ENCODE measurements at regions not wholly inside any gene's neighbourhood (a gene's known extent, or its start where the extent isn't known, plus 50 kb on each side); places are given as distances from the start of the nearest gene placed in this dataset.
"Not testable (repeated sequence)": the region's sequence is repeated elsewhere in the genome, so short reads cannot be mapped to it uniquely, and the experiment has no call there.

DNA sequence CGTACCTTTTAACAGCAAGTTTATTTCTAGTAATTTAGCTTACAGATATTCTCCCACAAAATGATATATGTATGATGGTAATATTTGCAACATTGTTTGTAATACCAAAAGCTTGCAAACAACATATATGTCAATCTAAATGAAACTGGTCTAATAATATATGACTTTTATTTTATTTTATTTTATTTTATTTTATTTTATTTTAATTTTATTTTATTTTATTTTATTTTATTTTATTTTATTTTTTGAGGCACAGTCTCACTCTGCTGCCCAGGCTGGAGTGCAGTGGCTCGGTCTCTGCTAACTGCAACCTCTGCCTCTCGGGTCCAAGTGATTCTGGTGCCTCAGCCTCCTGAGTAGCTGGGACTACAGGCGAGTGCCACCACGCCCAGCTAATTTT lies 94.6 kb upstream of the ABCA1 start:
- not testable (repeated sequence) for H3K36me3 ChIP-seq (ENCODE audit: control insufficient read depth in 2 of 2, insufficient read depth in 2 of 2, low read length in 2 of 2); H3K27me3 ChIP-seq (ENCODE audit: control insufficient read depth in 1 of 2, insufficient read depth in 2 of 2, low read length in 2 of 2); H3K9me3 ChIP-seq (ENCODE audit: control insufficient read depth in 2 of 2, low read length in 2 of 2); H3K27ac ChIP-seq (ENCODE audit: low read length); H3K4me3 ChIP-seq (ENCODE audit: low read length in 2 of 2); H3K4me1 ChIP-seq (ENCODE audit: control insufficient read depth, insufficient read depth, low read length); H3K9ac ChIP-seq (ENCODE audit: low read length in 2 of 2)

DNA sequence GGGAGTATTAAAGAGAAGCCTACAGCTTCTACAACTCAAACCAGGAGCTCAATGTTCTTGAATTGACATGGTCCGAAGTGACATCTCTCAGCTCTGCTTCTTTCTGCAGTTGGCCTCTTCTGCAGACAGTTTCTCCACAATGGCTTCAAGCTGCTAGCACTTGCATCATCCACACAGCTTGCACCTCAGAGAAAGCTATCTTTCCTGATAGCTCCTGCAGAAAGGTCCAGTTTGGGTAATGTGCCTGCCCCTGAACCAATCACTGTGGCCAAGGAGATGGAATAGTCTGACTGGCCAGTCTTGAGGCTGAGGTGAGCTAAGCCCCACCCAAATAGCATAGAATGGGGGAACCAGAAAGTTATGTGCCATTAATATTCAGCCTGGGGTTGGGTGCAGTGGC lies 95.8 kb upstream of the ABCA1 start:
- H3K27ac ChIP-seq (ENCODE audit: low read length) = no peak overlapping the region
- no peak overlapping the region for H3K9ac ChIP-seq (ENCODE audit: low read length in 2 of 2)
- no peaks in the 10 kb centered on the region for H3K36me3 ChIP-seq (ENCODE audit: control insufficient read depth in 2 of 2, insufficient read depth in 2 of 2, low read length in 2 of 2)
- no peaks in the 10 kb centered on the region for H3K27me3 ChIP-seq (ENCODE audit: control insufficient read depth in 1 of 2, insufficient read depth in 2 of 2, low read length in 2 of 2)
- H3K4me1 ChIP-seq (ENCODE audit: control insufficient read depth, insufficient read depth, low read length) = no peaks in the 10 kb centered on the region
- no peaks in the 10 kb centered on the region for H3K9me3 ChIP-seq (ENCODE audit: control insufficient read depth in 2 of 2, low read length in 2 of 2)
- H3K4me3 ChIP-seq (ENCODE audit: low read length in 2 of 2) = no peak overlapping the region

DNA sequence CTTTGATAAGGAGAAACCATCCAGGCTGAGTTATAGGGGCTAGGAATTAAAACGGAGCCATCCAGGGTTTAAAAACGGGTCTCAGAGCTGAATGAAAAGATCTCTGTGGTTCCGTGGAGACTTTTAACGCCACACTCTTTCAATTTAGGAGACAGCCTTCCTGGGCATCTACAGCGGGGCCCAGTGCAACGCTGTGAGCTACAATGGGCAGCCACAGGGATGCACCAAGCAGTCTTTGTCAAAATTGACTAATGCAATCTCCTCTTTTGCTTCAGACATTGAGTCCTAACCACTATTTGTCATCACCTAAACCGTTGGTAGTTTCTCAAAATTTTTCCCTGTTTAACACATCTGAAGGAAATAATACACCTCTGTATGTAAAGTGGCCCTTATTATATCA lies 96.6 kb upstream of the ABCA1 start:
- H3K36me3 ChIP-seq (ENCODE audit: control insufficient read depth in 2 of 2, insufficient read depth in 2 of 2, low read length in 2 of 2) = no peaks in the 10 kb centered on the region
- H3K27ac ChIP-seq (ENCODE audit: low read length) = no peak overlapping the region
- H3K4me3 ChIP-seq (ENCODE audit: low read length in 2 of 2) = no peak overlapping the region
- H3K9me3 ChIP-seq (ENCODE audit: control insufficient read depth in 2 of 2, low read length in 2 of 2) = no peaks in the 10 kb centered on the region
- no peak overlapping the region for H3K9ac ChIP-seq (ENCODE audit: low read length in 2 of 2)
- H3K27me3 ChIP-seq (ENCODE audit: control insufficient read depth in 1 of 2, insufficient read depth in 2 of 2, low read length in 2 of 2) = no peaks in the 10 kb centered on the region
- no peaks in the 10 kb centered on the region for H3K4me1 ChIP-seq (ENCODE audit: control insufficient read depth, insufficient read depth, low read length)

DNA sequence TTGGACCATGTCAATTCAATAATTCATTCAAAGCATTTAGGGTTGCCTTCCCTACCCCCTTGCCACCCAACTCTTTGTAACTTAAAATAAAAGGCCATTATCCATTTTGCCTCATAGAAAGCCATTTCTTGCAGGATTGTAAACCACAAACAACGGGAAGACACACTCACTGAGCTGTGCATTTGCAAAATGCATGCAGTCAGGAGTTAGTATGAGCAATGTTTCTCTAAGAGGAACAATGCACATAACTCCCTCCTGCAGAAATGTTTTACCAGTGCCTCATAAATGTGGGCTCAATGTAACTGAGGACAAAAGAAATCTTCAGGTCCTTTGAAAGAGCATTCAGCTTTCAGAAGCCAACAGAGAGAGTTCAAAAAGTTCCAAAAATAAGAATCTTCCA lies 98.5 kb upstream of the ABCA1 start:
- H3K36me3 ChIP-seq (ENCODE audit: control insufficient read depth in 2 of 2, insufficient read depth in 2 of 2, low read length in 2 of 2) = no peaks in the 10 kb centered on the region
- H3K9me3 ChIP-seq (ENCODE audit: control insufficient read depth in 2 of 2, low read length in 2 of 2) = no peaks in the 10 kb centered on the region
- H3K4me1 ChIP-seq (ENCODE audit: control insufficient read depth, insufficient read depth, low read length) = no peaks in the 10 kb centered on the region
- H3K9ac ChIP-seq (ENCODE audit: low read length in 2 of 2) = no peak overlapping the region
- no peak overlapping the region for H3K27ac ChIP-seq (ENCODE audit: low read length)
- H3K27me3 ChIP-seq (ENCODE audit: control insufficient read depth in 1 of 2, insufficient read depth in 2 of 2, low read length in 2 of 2) = no peaks in the 10 kb centered on the region
- no peak overlapping the region for H3K4me3 ChIP-seq (ENCODE audit: low read length in 2 of 2)

DNA sequence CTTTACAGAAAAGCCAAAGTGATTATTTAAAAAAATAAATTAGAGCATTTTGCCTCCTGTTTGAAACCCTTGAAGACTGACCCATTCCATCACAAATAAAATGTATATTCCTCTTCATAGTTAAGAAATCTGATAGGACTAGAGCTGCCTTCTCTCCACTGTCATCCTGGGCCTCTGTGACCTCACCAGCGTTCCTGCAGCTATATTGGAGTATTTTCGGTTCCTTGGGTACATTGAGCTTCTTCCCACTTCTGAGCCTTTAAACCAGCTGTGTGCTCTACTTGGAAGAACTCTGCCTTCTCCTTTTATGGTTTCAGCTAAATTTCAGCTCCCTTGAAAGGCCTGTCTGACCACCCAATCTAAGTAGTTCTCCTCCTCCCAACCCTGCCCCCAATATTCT lies 99.1 kb upstream of the ABCA1 start:
- no peaks in the 10 kb centered on the region for H3K9me3 ChIP-seq (ENCODE audit: control insufficient read depth in 2 of 2, low read length in 2 of 2)
- no peak overlapping the region for H3K27ac ChIP-seq (ENCODE audit: low read length)
- H3K27me3 ChIP-seq (ENCODE audit: control insufficient read depth in 1 of 2, insufficient read depth in 2 of 2, low read length in 2 of 2) = no peaks in the 10 kb centered on the region
- H3K36me3 ChIP-seq (ENCODE audit: control insufficient read depth in 2 of 2, insufficient read depth in 2 of 2, low read length in 2 of 2) = no peaks in the 10 kb centered on the region
- H3K4me3 ChIP-seq (ENCODE audit: low read length in 2 of 2) = no peak overlapping the region
- no peaks in the 10 kb centered on the region for H3K4me1 ChIP-seq (ENCODE audit: control insufficient read depth, insufficient read depth, low read length)
- no peak overlapping the region for H3K9ac ChIP-seq (ENCODE audit: low read length in 2 of 2)

DNA sequence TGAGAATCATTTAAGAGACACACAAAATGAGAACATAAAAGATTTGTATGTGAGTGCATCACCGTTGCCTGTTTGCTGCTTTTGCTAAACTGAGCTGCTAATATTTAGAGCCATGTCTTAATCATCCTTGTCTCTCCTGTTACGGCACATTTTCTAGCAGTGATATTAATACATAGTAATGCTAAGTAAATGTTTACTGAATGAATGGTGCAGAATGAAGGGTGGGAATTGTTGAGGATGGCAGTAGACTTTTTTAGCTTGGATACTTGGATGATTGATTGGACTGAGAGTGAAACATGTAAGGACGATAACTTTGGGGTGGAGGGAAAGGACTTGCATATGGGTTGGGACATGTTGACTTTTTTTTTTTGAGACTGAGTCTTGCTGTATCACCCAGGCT lies 102.3 kb upstream of the ABCA1 start:
- H3K27ac ChIP-seq (ENCODE audit: low read length) = no peak overlapping the region
- H3K4me3 ChIP-seq (ENCODE audit: low read length in 2 of 2) = no peak overlapping the region
- no peaks in the 10 kb centered on the region for H3K4me1 ChIP-seq (ENCODE audit: control insufficient read depth, insufficient read depth, low read length)
- H3K27me3 ChIP-seq (ENCODE audit: control insufficient read depth in 1 of 2, insufficient read depth in 2 of 2, low read length in 2 of 2) = no peaks in the 10 kb centered on the region
- H3K36me3 ChIP-seq (ENCODE audit: control insufficient read depth in 2 of 2, insufficient read depth in 2 of 2, low read length in 2 of 2) = no peaks in the 10 kb centered on the region
- no peak overlapping the region for H3K9ac ChIP-seq (ENCODE audit: low read length in 2 of 2)
- no peaks in the 10 kb centered on the region for H3K9me3 ChIP-seq (ENCODE audit: control insufficient read depth in 2 of 2, low read length in 2 of 2)

DNA sequence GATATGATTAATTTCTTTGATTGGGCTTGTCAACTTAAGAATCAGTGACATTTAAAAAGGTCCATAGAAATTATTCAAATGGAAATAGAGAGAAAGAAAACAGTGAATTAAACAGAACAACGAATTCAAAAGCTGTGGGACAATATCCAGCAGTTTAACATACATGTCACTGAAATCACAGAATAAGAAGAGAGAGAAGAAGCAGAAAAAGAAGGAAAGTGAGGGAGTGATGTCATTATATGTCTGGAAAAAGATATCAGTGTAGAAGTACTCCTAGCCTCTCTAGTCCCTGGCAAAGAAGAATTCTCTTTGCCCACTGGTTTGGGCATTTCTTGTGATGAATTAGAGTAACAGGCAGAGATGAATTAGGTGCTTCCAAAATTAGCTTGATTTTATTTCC lies 109.2 kb upstream of the ABCA1 start:
- Histone ChIP-seq H3K36me3 (ENCODE audit: control insufficient read depth in 2 of 2, insufficient read depth in 2 of 2, low read length in 2 of 2) (no peaks in the 10 kb centered on the region), H3K9ac (ENCODE audit: low read length in 2 of 2) (no peak overlapping the region), H3K4me3 (ENCODE audit: low read length in 2 of 2) (no peak overlapping the region), H3K27ac (ENCODE audit: low read length) (no peak overlapping the region), H3K4me1 (ENCODE audit: control insufficient read depth, insufficient read depth, low read length) (no peaks in the 10 kb centered on the region), H3K27me3 (ENCODE audit: control insufficient read depth in 1 of 2, insufficient read depth in 2 of 2, low read length in 2 of 2) (no peaks in the 10 kb centered on the region), H3K9me3 (ENCODE audit: control insufficient read depth in 2 of 2, low read length in 2 of 2) (peaks cover 0 to 3% of the 10 kb centered on the region in 2 donors)

DNA sequence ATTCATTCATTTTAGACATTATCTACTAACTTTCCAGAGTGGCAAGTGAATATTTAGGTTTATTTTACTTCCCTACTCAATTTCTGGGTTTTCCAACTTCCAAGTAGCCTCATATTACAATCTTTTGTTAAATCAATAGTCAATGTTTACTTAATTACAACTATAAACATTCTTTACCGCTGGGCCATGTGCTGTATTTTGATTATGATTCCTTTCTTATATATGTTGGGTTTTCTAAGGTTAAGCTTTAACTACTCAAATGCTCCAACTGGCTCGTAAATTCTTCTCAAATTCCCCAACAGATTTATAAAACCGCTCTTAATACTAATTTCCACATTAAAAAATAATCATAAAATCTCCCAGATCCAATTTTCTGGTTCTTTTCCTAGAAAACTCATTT lies 110.1 kb upstream of the ABCA1 start:
- H3K9ac ChIP-seq (ENCODE audit: low read length in 2 of 2) = no peak overlapping the region

DNA sequence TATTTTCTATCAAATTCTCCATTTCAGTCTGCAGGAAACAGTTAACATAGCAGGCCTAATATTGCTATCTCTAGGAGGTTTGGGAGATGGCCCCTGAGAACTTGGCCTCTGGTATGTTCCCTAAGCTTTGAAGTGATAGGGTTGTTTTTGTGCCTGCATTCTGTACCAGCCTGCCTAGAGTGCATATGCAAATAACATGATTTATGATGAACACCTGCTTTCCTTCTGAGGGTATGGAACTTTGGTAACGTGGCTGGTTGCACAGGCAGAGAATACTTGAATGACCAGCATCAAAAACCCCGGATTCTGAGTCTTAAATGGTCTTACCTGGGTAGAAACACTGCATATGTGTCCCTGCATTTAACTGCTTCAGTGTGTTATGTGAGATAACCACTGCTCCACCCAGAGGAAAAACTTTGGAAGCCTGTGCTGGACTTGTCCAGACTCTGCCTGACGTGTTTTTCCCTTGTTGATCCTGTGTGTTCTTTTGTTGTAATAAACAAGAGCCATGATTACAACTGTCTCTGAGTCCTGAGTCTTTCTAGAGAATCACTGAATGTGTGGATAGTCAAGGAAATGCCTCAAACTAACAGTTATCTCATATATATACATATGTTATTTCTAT lies 111.3 kb upstream of the ABCA1 start:
- no peaks in the 10 kb centered on the region for H3K36me3 ChIP-seq (ENCODE audit: control insufficient read depth in 2 of 2, insufficient read depth in 2 of 2, low read length in 2 of 2)
- no peak overlapping the region for H3K27ac ChIP-seq (ENCODE audit: low read length)
- H3K9me3 ChIP-seq (ENCODE audit: control insufficient read depth in 2 of 2, low read length in 2 of 2) = peaks cover 0 to 3% of the 10 kb centered on the region in 2 donors
- no peak overlapping the region for H3K4me3 ChIP-seq (ENCODE audit: low read length in 2 of 2)
- H3K27me3 ChIP-seq (ENCODE audit: control insufficient read depth in 1 of 2, insufficient read depth in 2 of 2, low read length in 2 of 2) = no peaks in the 10 kb centered on the region
- H3K4me1 ChIP-seq (ENCODE audit: control insufficient read depth, insufficient read depth, low read length) = peaks cover under 1% of the 10 kb centered on the region
- no peak overlapping the region for H3K9ac ChIP-seq (ENCODE audit: low read length in 2 of 2)

More for the DNA sequence above, 110.1 kb upstream of the ABCA1 start:
- no peak overlapping the region for H3K4me3 ChIP-seq (ENCODE audit: low read length in 2 of 2)
- no peaks in the 10 kb centered on the region for H3K27me3 ChIP-seq (ENCODE audit: control insufficient read depth in 1 of 2, insufficient read depth in 2 of 2, low read length in 2 of 2)
- no peaks in the 10 kb centered on the region for H3K36me3 ChIP-seq (ENCODE audit: control insufficient read depth in 2 of 2, insufficient read depth in 2 of 2, low read length in 2 of 2)
- no peaks in the 10 kb centered on the region for H3K4me1 ChIP-seq (ENCODE audit: control insufficient read depth, insufficient read depth, low read length)
- no peak overlapping the region for H3K27ac ChIP-seq (ENCODE audit: low read length)
- peaks cover 0 to 3% of the 10 kb centered on the region in 2 donors for H3K9me3 ChIP-seq (ENCODE audit: control insufficient read depth in 2 of 2, low read length in 2 of 2)

DNA sequence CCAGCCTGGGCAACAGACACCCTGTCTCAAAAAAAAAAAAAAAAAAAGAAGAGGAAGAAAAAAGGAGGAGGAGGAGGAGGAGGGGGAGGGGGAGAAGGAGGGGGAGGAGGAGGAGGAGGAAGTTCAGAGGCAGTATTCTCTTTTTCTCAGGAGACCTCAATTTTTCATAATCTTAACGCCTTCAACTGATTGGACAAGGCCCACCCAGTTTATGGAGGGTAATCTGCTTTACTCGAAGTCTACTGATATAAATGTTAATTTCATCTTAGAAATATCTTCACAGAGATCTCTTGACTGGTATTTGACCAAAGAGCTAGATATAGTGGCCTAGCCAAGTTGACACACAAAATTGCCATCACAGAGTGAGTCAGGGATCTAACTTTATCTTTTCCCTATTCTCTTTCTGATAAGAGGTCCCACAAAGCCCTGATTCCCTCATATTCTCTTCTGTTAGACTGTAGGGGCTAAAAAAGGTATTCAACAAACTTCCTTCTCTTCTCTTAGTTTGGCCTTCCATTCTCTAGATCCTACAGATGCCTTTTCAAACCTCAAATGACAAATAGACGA lies 115.5 kb upstream of the ABCA1 start:
- H3K27me3 ChIP-seq (ENCODE audit: control insufficient read depth in 1 of 2, insufficient read depth in 2 of 2, low read length in 2 of 2) = no peaks in the 10 kb centered on the region
- no peak overlapping the region for H3K4me3 ChIP-seq (ENCODE audit: low read length in 2 of 2)
- H3K36me3 ChIP-seq (ENCODE audit: control insufficient read depth in 2 of 2, insufficient read depth in 2 of 2, low read length in 2 of 2) = no peaks in the 10 kb centered on the region
- H3K27ac ChIP-seq (ENCODE audit: low read length) = no peak overlapping the region
- no peak overlapping the region for H3K9ac ChIP-seq (ENCODE audit: low read length in 2 of 2)
- peaks cover 3% of the 10 kb centered on the region for H3K4me1 ChIP-seq (ENCODE audit: control insufficient read depth, insufficient read depth, low read length)
- peaks cover 0 to 3% of the 10 kb centered on the region in 2 donors for H3K9me3 ChIP-seq (ENCODE audit: control insufficient read depth in 2 of 2, low read length in 2 of 2)

DNA sequence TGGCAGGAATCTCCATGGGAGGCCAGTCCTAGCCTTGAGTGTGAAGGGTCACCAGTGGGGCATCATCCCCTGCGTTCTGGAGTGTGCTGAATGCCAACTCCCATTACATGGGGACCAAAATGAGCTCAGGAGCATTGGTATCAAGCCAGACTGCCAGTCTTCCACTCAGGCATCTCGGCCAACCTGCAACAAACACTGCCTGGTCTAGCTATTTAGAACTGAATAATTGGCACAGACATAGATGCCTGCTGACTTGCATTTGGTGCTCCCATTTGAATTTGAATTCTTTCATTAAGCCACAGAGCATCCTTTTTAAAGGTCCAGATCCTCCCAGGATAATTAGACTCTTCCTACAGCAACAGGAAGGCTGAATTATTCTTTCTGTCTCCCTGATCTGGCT lies 116.6 kb upstream of the ABCA1 start:
- H3K27ac ChIP-seq (ENCODE audit: low read length) = no peak overlapping the region
- H3K36me3 ChIP-seq (ENCODE audit: control insufficient read depth in 2 of 2, insufficient read depth in 2 of 2, low read length in 2 of 2) = no peaks in the 10 kb centered on the region
- H3K27me3 ChIP-seq (ENCODE audit: control insufficient read depth in 1 of 2, insufficient read depth in 2 of 2, low read length in 2 of 2) = no peaks in the 10 kb centered on the region
- H3K4me3 ChIP-seq (ENCODE audit: low read length in 2 of 2) = no peak overlapping the region
- H3K4me1 ChIP-seq (ENCODE audit: control insufficient read depth, insufficient read depth, low read length) = peaks cover 3% of the 10 kb centered on the region
- H3K9ac ChIP-seq (ENCODE audit: low read length in 2 of 2) = no peak overlapping the region
- peaks cover 0 to 3% of the 10 kb centered on the region in 2 donors for H3K9me3 ChIP-seq (ENCODE audit: control insufficient read depth in 2 of 2, low read length in 2 of 2)

All from stomach smooth muscle (tissue), 2 donors.